AG10803 (cell line): ENCODE measurements at regions not wholly inside any gene's neighbourhood (a gene's known extent, or its start where the extent isn't known, plus 50 kb on each side); places are given as distances from the start of the nearest gene placed in this dataset.

Experiments
- DNase-seq: peaks from one replicate; pipeline ENCODE4 v3.0.0; 2010; ENCODE audit warnings: low read depth
- H3K4me3 ChIP-seq: 2 replicates; pipeline ENCODE4 v1.5.1; 2011; ENCODE audit warnings: mild to moderate bottlenecking, low read length, control low read depth
- TF ChIP-seq, protein P1 (sequence below): conservative IDR thresholded peaks from 2 replicates; pipeline ENCODE4 v1.5.1; 2011; ENCODE audit warnings: mild to moderate bottlenecking, low read length, control low read depth, inconsistent platforms

DNA sequence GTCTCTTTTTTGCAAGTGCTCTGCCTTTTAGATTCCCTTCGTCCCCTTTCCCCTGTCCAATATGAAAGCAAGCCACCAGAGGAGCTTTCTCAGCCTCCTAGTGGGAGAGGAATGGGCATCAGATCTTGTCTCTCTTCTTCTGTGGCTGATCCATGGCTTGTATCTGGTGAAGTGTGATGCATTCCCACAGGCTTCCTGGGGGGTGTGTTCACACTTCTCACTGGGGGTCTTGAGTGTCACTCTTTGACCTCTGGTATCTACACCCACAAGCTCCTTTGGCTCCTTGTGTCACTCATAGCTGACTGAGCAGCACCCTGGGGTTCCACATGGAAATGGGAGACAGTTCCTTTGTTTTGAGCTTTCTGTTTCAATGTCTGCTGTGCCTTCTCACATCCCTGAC lies 411.5 kb downstream of the GADD45G start:
- TF ChIP-seq, protein P1, sequence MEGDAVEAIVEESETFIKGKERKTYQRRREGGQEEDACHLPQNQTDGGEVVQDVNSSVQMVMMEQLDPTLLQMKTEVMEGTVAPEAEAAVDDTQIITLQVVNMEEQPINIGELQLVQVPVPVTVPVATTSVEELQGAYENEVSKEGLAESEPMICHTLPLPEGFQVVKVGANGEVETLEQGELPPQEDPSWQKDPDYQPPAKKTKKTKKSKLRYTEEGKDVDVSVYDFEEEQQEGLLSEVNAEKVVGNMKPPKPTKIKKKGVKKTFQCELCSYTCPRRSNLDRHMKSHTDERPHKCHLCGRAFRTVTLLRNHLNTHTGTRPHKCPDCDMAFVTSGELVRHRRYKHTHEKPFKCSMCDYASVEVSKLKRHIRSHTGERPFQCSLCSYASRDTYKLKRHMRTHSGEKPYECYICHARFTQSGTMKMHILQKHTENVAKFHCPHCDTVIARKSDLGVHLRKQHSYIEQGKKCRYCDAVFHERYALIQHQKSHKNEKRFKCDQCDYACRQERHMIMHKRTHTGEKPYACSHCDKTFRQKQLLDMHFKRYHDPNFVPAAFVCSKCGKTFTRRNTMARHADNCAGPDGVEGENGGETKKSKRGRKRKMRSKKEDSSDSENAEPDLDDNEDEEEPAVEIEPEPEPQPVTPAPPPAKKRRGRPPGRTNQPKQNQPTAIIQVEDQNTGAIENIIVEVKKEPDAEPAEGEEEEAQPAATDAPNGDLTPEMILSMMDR, result no peak
- no peak overlapping the region for H3K4me3 ChIP-seq
- no peak for DNase-seq

DNA sequence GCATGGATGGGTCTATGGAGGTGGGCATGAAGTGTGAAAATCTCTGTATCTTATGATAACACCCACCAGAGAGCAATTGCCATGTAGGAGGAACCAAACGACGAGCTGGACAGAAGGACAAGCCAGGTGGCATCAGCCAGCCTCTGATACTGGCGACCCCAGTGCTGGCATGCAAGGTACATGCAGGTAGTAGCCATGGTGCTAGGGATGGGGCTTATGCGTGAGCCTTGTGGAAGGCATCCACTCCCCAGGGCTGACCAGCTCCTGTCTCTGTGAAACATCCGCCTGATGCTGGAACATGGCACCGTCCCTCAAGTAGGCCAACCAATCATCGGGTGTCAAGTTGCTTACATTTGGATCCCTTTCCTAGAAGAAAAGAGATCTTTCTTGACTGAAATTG lies 412.9 kb downstream of the GADD45G start:
- TF ChIP-seq, protein P1, result no peak
- H3K4me3 ChIP-seq, result no peak overlapping the region
- DNase-seq, result no peak

DNA sequence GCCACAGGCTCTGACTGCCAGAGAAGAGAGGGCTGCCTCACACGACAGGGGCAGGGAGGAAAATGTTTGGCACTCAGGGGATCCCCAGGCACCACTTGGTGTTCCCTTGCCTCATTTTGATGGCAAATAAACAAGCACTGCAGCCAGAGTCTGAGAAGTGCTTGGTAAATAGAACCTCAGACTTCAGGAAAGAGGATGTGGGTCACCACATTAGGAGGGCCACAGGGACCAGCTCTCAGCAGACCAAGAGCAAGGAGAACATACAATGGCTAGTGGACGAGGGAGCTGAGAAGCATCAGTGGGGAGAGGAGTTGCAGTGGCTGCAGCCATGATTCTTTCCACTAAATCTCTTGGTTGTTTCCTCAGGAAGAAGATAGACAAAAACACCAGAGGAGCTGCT lies 413.9 kb downstream of the GADD45G start:
- no peak overlapping the region for H3K4me3 ChIP-seq
- TF ChIP-seq, protein P1, result no peak
- DNase-seq, result no peak

DNA sequence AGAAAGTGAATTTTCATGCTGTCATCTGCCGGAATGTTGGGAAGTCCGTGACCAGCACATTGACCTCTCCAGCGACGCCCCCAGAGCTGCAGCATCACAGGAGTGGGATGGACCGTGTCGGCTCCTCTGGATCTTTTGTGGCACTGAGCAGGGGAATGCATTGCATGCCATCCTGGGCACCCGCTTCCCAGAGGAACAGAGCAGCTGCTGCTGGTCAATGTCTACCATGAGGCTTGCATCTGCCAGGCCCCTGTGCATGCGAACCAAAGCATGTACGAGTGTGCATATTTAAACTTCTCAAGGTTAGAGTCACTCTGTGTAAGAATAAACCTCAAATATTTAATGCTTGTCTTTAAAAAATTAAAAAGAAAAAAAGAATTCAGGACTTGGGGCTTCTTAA lies 414.8 kb downstream of the GADD45G start:
- H3K4me3 ChIP-seq, result no peak overlapping the region
- DNase-seq, result no peak
- TF ChIP-seq, protein P1, result no peak

DNA sequence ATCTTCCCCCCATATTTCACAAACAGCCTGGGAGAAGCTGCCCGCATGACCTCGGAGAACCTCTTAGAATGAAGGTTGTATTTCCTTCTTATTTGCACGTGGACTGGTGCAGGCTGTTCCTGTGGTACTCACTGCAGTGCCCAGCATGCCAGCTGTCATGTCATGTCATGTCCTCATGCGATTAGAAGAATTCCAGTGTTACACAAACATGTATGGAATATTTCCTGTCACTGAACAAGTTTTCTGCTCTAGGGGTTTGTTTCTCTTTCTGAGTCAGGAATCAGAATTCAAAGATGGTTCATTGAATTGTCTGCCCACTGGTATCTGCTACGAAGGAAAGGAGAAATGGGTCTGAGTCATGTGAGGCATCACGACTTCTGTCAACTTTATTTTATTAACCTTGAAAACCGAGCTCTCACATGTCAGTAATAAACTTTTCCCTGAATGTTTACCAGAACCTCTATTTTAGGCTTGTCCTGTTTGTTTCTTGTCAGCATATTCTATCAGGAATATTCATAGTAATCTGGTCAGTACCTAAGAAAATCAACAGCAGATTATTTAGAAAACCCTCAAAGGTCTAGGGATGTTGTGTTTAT lies 415.6 kb downstream of the GADD45G start:
- no peak for DNase-seq
- TF ChIP-seq, protein P1, result no peak
- H3K4me3 ChIP-seq, result no peak overlapping the region

DNA sequence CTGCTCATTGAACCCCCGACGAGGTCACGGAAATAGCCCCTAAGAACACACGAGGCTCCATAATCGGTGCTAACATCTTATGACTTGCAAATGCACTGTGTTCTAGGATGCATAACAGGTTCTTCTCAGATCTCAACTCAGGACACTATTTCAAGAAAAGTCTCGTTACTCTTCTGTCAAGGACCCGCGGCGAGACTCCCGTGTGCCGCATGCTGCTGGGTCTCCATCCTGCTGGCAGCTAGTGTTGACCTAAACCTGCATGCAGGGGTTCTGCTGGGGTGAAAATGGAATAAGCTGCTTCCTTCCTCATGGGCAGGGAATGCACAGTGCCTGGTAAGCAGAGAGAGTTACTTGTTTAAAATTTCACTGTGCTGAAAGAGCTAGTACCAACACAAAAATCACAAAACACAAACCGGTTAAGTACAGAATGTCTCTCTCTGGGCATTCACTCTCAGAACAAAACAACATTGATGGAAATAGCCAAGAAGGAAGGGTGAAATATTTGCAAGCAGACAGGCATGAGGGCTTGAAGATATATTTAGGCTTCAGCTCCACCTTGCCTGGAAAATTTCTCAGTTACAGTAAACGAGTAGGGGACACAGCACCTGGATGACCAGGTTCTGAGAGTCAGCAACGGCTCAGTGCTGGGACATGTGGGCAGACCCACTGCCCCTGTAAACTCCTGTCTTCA lies 416.5 kb downstream of the GADD45G start:
- TF ChIP-seq, protein P1, result no peak
- no peak overlapping the region for H3K4me3 ChIP-seq
- DNase-seq, result no peak

DNA sequence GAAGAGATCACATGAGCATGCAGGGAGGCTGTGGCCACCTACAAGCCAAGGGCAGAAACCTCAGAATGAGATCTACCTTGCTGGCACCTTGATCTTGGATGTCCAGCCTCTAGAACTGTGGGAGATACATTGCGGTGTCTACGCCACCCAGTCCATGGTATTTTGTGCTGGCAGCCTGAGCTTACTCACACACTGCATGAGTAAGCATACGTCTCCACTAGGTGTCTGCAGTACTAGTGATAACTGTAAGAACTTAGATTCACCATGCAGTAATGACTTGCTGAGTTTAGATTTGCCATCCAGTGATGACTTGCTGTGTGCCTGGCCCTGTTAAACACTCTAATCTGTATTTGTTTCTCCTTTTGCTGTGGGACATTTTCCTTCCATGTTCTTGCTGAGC lies 417.7 kb downstream of the GADD45G start:
- no peak overlapping the region for H3K4me3 ChIP-seq
- no peak for DNase-seq
- TF ChIP-seq, protein P1, result no peak
